ENCODE measurements at regions not wholly inside any gene's neighbourhood (a gene's known extent, or its start where the extent isn't known, plus 50 kb on each side); places are given as distances from the start of the nearest gene placed in this dataset.
A peak's percentile ranks its signal among the peaks of the same experiment; 100 is the strongest.

GRCh38 chr6:11392778-11393507 is 144.6 kb upstream of the TMEM170B start (continued):
- TF ChIP-seq PATZ1 (CRISPR knock-in tag; IDR thresholded peaks at IDR 0.05) (peak; percentile 82; the same call in 1 of the 2 replicates), ZNF543 (CRISPR knock-in tag; IDR thresholded peaks at IDR 0.05) (no peak; the same call in 1 of the 2 replicates), THAP8 (CRISPR knock-in tag; IDR thresholded peaks at IDR 0.05; ENCODE audit: borderline replicate concordance) (no peak), RARA (CRISPR knock-in tag; IDR thresholded peaks at IDR 0.05) (peak; percentile 99), PREB (CRISPR knock-in tag; IDR thresholded peaks at IDR 0.05) (no peak), ZNF280D (CRISPR knock-in tag; IDR thresholded peaks at IDR 0.05) (peak; percentile 95), ZNF280B (CRISPR knock-in tag; IDR thresholded peaks at IDR 0.05; ENCODE audit: borderline replicate concordance) (no peak), ZNF687 (CRISPR knock-in tag; IDR thresholded peaks at IDR 0.05) (peak; percentile 58; the same call in 1 of the 2 replicates), RNF2 (conservative IDR thresholded peaks at IDR 0.05; ENCODE audit: low read depth) (no peak; the same call in 1 of the 2 replicates), ZNF335 (CRISPR knock-in tag; IDR thresholded peaks at IDR 0.05) (peak; percentile 22), MXD4 (CRISPR knock-in tag; IDR thresholded peaks at IDR 0.05) (no peak), ZNF225 (CRISPR knock-in tag; IDR thresholded peaks at IDR 0.05) (no peak)

Data from HepG2 (cell line).